ENCODE measurements at regions not wholly inside any gene's neighbourhood (a gene's known extent, or its start where the extent isn't known, plus 50 kb on each side); places are given as distances from the start of the nearest gene placed in this dataset.
A peak's percentile ranks its signal among the peaks of the same experiment; 100 is the strongest.

DNA sequence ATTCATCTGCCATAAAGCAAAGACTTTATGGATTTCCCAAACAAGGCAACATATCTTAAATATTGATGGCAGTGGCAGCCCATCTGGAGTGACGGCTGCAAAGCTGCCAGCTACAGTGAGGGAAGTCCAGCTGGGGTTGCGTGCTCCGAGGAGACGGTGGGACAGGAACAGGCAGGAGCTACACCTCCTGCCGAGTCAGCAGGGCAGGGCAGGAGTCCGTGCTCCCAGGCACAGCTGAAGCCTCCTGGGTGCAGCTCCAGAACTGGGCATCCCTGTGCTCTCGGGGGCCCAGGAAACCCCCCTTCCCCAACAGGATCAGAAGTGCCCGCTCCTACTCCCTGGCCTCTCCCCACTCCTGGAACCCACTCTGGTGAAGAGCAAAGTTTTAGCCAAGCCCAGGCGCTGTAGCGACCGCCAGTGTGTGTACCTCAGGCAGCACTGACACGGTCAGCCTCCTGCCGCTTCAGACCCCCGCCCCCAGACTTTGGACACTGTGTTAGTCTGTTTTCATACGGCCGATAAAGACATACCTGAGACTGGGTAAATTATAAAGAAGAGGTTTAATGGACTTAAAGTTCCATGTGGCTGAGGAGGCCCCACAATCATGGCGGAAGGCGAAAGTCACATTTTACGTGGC, 556.4 kb upstream of the CCDC54 start:
- H3K4me1 Mint-ChIP-seq (ENCODE audit: low read depth): peaks cover 12% of the 10 kb centered on the region
- no peak overlapping the region for H3K27ac Mint-ChIP-seq (ENCODE audit: unreplicated experiment)
- no peak overlapping the region for H3K4me3 Mint-ChIP-seq (ENCODE audit: unreplicated experiment)
- H3K27me3 Mint-ChIP-seq (ENCODE audit: low read depth): no peaks in the 10 kb centered on the region
- TF ChIP-seq, protein P1, sequence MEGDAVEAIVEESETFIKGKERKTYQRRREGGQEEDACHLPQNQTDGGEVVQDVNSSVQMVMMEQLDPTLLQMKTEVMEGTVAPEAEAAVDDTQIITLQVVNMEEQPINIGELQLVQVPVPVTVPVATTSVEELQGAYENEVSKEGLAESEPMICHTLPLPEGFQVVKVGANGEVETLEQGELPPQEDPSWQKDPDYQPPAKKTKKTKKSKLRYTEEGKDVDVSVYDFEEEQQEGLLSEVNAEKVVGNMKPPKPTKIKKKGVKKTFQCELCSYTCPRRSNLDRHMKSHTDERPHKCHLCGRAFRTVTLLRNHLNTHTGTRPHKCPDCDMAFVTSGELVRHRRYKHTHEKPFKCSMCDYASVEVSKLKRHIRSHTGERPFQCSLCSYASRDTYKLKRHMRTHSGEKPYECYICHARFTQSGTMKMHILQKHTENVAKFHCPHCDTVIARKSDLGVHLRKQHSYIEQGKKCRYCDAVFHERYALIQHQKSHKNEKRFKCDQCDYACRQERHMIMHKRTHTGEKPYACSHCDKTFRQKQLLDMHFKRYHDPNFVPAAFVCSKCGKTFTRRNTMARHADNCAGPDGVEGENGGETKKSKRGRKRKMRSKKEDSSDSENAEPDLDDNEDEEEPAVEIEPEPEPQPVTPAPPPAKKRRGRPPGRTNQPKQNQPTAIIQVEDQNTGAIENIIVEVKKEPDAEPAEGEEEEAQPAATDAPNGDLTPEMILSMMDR (IDR thresholded peaks at IDR 0.05): no peak
- no peaks in the 10 kb centered on the region for H3K36me3 Mint-ChIP-seq (ENCODE audit: low read depth)
- peak; percentile 77 for DNase-seq (ENCODE audit: low spot score)
- no peaks in the 10 kb centered on the region for H3K9me3 Mint-ChIP-seq (ENCODE audit: low read depth)

DNA sequence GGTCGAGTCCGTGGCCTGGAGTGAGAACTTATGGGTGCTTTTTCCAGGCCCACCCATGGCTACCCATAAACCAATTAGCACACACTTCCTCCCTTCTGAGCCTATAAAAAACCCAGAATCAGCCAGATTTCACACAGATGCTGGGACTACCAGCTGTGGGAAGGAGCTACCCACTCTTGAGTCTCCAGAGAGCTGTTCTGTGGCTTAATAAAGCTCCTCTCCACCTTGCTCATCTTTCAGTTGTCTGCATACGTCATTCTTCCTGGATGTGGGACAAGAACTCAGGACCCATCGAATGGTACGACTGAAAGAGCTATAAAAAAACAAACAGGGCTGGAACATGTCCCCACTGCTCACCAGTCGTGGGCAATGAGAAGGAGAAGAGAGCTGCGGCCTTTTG, 555.4 kb upstream of the CCDC54 start:
- no peak for DNase-seq (ENCODE audit: low spot score)
- Mint-ChIP-seq H3K9me3 (ENCODE audit: low read depth) (no peaks in the 10 kb centered on the region), H3K36me3 (ENCODE audit: low read depth) (no peaks in the 10 kb centered on the region), H3K4me1 (ENCODE audit: low read depth) (peaks cover 22% of the 10 kb centered on the region), H3K4me3 (ENCODE audit: unreplicated experiment) (no peak overlapping the region), H3K27me3 (ENCODE audit: low read depth) (no peaks in the 10 kb centered on the region), H3K27ac (ENCODE audit: unreplicated experiment) (no peak overlapping the region)
- TF ChIP-seq, protein P1 (IDR thresholded peaks at IDR 0.05): no peak

GRCh38 chr3:106822204-106822603, 555.0 kb upstream of the CCDC54 start:
- TF ChIP-seq, protein P1 (IDR thresholded peaks at IDR 0.05): no peak
- no peaks in the 10 kb centered on the region for H3K9me3 Mint-ChIP-seq (ENCODE audit: low read depth)
- H3K4me1 Mint-ChIP-seq (ENCODE audit: low read depth): peaks cover 26% of the 10 kb centered on the region
- no peak overlapping the region for H3K4me3 Mint-ChIP-seq (ENCODE audit: unreplicated experiment)
- no peaks in the 10 kb centered on the region for H3K27me3 Mint-ChIP-seq (ENCODE audit: low read depth)
- no peak for DNase-seq (ENCODE audit: low spot score)
- H3K27ac Mint-ChIP-seq (ENCODE audit: unreplicated experiment): no peak overlapping the region
- no peaks in the 10 kb centered on the region for H3K36me3 Mint-ChIP-seq (ENCODE audit: low read depth)

GRCh38 chr3:106823701-106824100, 553.5 kb upstream of the CCDC54 start:
- H3K4me1 Mint-ChIP-seq (ENCODE audit: low read depth): peaks cover 33% of the 10 kb centered on the region
- H3K36me3 Mint-ChIP-seq (ENCODE audit: low read depth): no peaks in the 10 kb centered on the region

DNA sequence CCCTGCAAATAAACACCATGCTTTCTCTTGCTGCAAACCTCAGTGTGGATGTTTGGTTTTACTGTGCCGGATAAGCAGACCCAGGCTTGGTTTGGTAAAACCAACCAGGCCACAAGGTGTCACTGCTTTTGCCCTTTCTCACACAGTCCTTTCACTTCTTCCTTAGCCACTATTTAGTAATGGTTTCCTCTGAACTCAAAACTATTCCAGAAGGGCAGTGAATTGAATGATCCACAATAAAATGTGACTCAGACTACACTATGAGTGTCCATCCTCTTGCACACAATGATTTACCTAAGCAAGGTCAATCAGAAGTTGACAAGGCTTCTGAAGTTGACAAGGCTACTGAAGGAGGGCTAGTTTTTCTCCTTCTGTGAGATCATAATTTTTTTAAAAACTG, 552.4 kb upstream of the CCDC54 start:
- H3K4me1 Mint-ChIP-seq (ENCODE audit: low read depth): peaks cover 44% of the 10 kb centered on the region
- DNase-seq (ENCODE audit: low spot score): no peak
- peak overlapping the region; percentile 12 for H3K27ac Mint-ChIP-seq (ENCODE audit: unreplicated experiment)
- H3K36me3 Mint-ChIP-seq (ENCODE audit: low read depth): no peaks in the 10 kb centered on the region
- H3K4me3 Mint-ChIP-seq (ENCODE audit: unreplicated experiment): no peak overlapping the region
- TF ChIP-seq, protein P1 (IDR thresholded peaks at IDR 0.05): peak; percentile 60
- no peaks in the 10 kb centered on the region for H3K9me3 Mint-ChIP-seq (ENCODE audit: low read depth)
- no peaks in the 10 kb centered on the region for H3K27me3 Mint-ChIP-seq (ENCODE audit: low read depth)

More at GRCh38 chr3:106823701-106824100, 553.5 kb upstream of the CCDC54 start:
- no peaks in the 10 kb centered on the region for H3K9me3 Mint-ChIP-seq (ENCODE audit: low read depth)
- H3K27me3 Mint-ChIP-seq (ENCODE audit: low read depth): no peaks in the 10 kb centered on the region
- TF ChIP-seq, protein P1 (IDR thresholded peaks at IDR 0.05): no peak
- no peak for DNase-seq (ENCODE audit: low spot score)
- H3K27ac Mint-ChIP-seq (ENCODE audit: unreplicated experiment): no peak overlapping the region
- H3K4me3 Mint-ChIP-seq (ENCODE audit: unreplicated experiment): no peak overlapping the region

All from chondrocyte (in vitro differentiated cells).